ENCODE measurements at regions not wholly inside any gene's neighbourhood (a gene's known extent, or its start where the extent isn't known, plus 50 kb on each side); places are given as distances from the start of the nearest gene placed in this dataset.
A peak's percentile ranks its signal among the peaks of the same experiment; 100 is the strongest.

GRCh38 chr7:45451342-45452035, 122.7 kb upstream of the ADCY1 start:
- no peaks in the 10 kb centered on the region for H3K27me3 Mint-ChIP-seq (ENCODE audit: insufficient read depth, low read depth, poor library complexity)
- no peak for ATAC-seq
- no peak overlapping the region for H3K4me2 ChIP-seq

More at GRCh38 chr7:45451342-45452035, 122.7 kb upstream of the ADCY1 start:
- Histone ChIP-seq H3K4me3 (no peak overlapping the region), H3K79me2 (replicated peaks; ENCODE audit: insufficient read depth) (no peaks in the 10 kb centered on the region), H3K4me1 (ENCODE audit: insufficient read depth) (no peaks in the 10 kb centered on the region), H3K36me3 (ENCODE audit: insufficient read depth) (no peaks in the 10 kb centered on the region), H4K20me1 (replicated peaks; ENCODE audit: insufficient read depth) (no peaks in the 10 kb centered on the region), H3K27ac (ENCODE audit: low read depth) (no peak overlapping the region), H3K27me3 (ENCODE audit: insufficient read depth) (no peaks in the 10 kb centered on the region), H3K9me2 (ENCODE audit: insufficient read depth) (peaks cover 4% of the 10 kb centered on the region), H2AFZ (0 out of 2 replicates have a peak overlapping the region, but pooled peaks have one; percentile 6), H3F3A (replicated peaks; ENCODE audit: low read depth) (no peaks in the 10 kb centered on the region)
- no peaks in the 10 kb centered on the region for H3K4me1 Mint-ChIP-seq
- no peak overlapping the region for H3K4me3 Mint-ChIP-seq
- no peak for DNase-seq (ENCODE audit: low spot score)
- H3K27ac Mint-ChIP-seq = no peak overlapping the region
- no peaks in the 10 kb centered on the region for H3K36me3 Mint-ChIP-seq (ENCODE audit: low read depth)
- no peaks in the 10 kb centered on the region; the same call in 2 of the 3 replicates for H3K9me3 Mint-ChIP-seq
- TF ChIP-seq ZNF462 (CRISPR knock-in tag; IDR thresholded peaks at IDR 0.05) = no peak
- no peak for TF ChIP-seq ZNF114 (CRISPR knock-in tag; IDR thresholded peaks at IDR 0.05)

Data from GM23338 (cell line).